ENCODE measurements at regions not wholly inside any gene's neighbourhood (a gene's known extent, or its start where the extent isn't known, plus 50 kb on each side); places are given as distances from the start of the nearest gene placed in this dataset.

- no peak for DNase-seq (ENCODE audit: low read depth in 4 of 6, low spot score in 6 of 6)
- Histone ChIP-seq H3K36me3 (ENCODE audit: control insufficient read depth, insufficient read depth, low read length) (no peaks in the 10 kb centered on the region), H3K9me3 (ENCODE audit: control insufficient read depth, insufficient read depth, low read length) (no peaks in the 10 kb centered on the region), H3K27me3 (ENCODE audit: control insufficient read depth, insufficient read depth, low read length) (no peaks in the 10 kb centered on the region), H3K4me1 (ENCODE audit: control insufficient read depth, insufficient read depth, low read length) (no peaks in the 10 kb centered on the region), H3K4me3 (ENCODE audit: low read depth, low read length) (no peak overlapping the region), H3K27ac (ENCODE audit: low read depth, low read length) (no peak overlapping the region)
- no CpG with 5 or more reads among the region's 1 CpG for WGBS (ENCODE audit: insufficient coverage)
Measured at GRCh38 chr17:13128676-13129075, 110.8 kb upstream of the ELAC2 start.

GRCh38 chr17:13127921-13128602 is 110.2 kb upstream of the ELAC2 start:
- Histone ChIP-seq H3K4me3 (ENCODE audit: low read depth, low read length) (no peak overlapping the region), H3K27me3 (ENCODE audit: control insufficient read depth, insufficient read depth, low read length) (no peaks in the 10 kb centered on the region), H3K9me3 (ENCODE audit: control insufficient read depth, insufficient read depth, low read length) (no peaks in the 10 kb centered on the region), H3K4me1 (ENCODE audit: control insufficient read depth, insufficient read depth, low read length) (no peaks in the 10 kb centered on the region), H3K27ac (ENCODE audit: low read depth, low read length) (no peak overlapping the region), H3K36me3 (ENCODE audit: control insufficient read depth, insufficient read depth, low read length) (no peaks in the 10 kb centered on the region)
- 82% methylated on average over 5 of the region's 8 CpGs for WGBS (ENCODE audit: insufficient coverage)
- no peak for DNase-seq (ENCODE audit: low read depth in 4 of 6, low spot score in 6 of 6)

- Histone ChIP-seq H3K4me3 (ENCODE audit: low read depth, low read length) (no peak overlapping the region), H3K9me3 (ENCODE audit: control insufficient read depth, insufficient read depth, low read length) (no peaks in the 10 kb centered on the region), H3K27ac (ENCODE audit: low read depth, low read length) (no peak overlapping the region), H3K27me3 (ENCODE audit: control insufficient read depth, insufficient read depth, low read length) (no peaks in the 10 kb centered on the region), H3K36me3 (ENCODE audit: control insufficient read depth, insufficient read depth, low read length) (no peaks in the 10 kb centered on the region), H3K4me1 (ENCODE audit: control insufficient read depth, insufficient read depth, low read length) (no peaks in the 10 kb centered on the region)
- DNase-seq (ENCODE audit: low read depth in 4 of 6, low spot score in 6 of 6) = no peak
- 85% methylated on average over 6 of the region's 7 CpGs for WGBS (ENCODE audit: insufficient coverage)
Measured at GRCh38 chr17:13120864-13121263, 103.0 kb upstream of the ELAC2 start.

GRCh38 chr17:13118311-13118710 is 100.5 kb upstream of the ELAC2 start:
- Histone ChIP-seq H3K36me3 (ENCODE audit: control insufficient read depth, insufficient read depth, low read length) (no peaks in the 10 kb centered on the region), H3K27me3 (ENCODE audit: control insufficient read depth, insufficient read depth, low read length) (no peaks in the 10 kb centered on the region), H3K9me3 (ENCODE audit: control insufficient read depth, insufficient read depth, low read length) (no peaks in the 10 kb centered on the region), H3K4me1 (ENCODE audit: control insufficient read depth, insufficient read depth, low read length) (peaks cover 7% of the 10 kb centered on the region), H3K27ac (ENCODE audit: low read depth, low read length) (no peak overlapping the region), H3K4me3 (ENCODE audit: low read depth, low read length) (no peak overlapping the region)
- no peak for DNase-seq (ENCODE audit: low read depth in 4 of 6, low spot score in 6 of 6)

GRCh38 chr17:13117616-13118015 is 99.8 kb upstream of the ELAC2 start:
- Histone ChIP-seq H3K36me3 (ENCODE audit: control insufficient read depth, insufficient read depth, low read length) (no peaks in the 10 kb centered on the region), H3K9me3 (ENCODE audit: control insufficient read depth, insufficient read depth, low read length) (no peaks in the 10 kb centered on the region), H3K27me3 (ENCODE audit: control insufficient read depth, insufficient read depth, low read length) (peaks cover 3% of the 10 kb centered on the region), H3K27ac (ENCODE audit: low read depth, low read length) (no peak overlapping the region), H3K4me1 (ENCODE audit: control insufficient read depth, insufficient read depth, low read length) (peaks cover 7% of the 10 kb centered on the region), H3K4me3 (ENCODE audit: low read depth, low read length) (no peak overlapping the region)
- no peak for DNase-seq (ENCODE audit: low read depth in 4 of 6, low spot score in 6 of 6)

GRCh38 chr17:13114601-13115031 is 96.8 kb upstream of the ELAC2 start:
- Histone ChIP-seq H3K36me3 (ENCODE audit: control insufficient read depth, insufficient read depth, low read length) (no peaks in the 10 kb centered on the region), H3K4me1 (ENCODE audit: control insufficient read depth, insufficient read depth, low read length) (peaks cover 7% of the 10 kb centered on the region), H3K27ac (ENCODE audit: low read depth, low read length) (no peak overlapping the region), H3K4me3 (ENCODE audit: low read depth, low read length) (no peak overlapping the region), H3K9me3 (ENCODE audit: control insufficient read depth, insufficient read depth, low read length) (no peaks in the 10 kb centered on the region), H3K27me3 (ENCODE audit: control insufficient read depth, insufficient read depth, low read length) (peaks cover 3% of the 10 kb centered on the region)
- 8% methylated on average over 16 of the region's 16 CpGs for WGBS (ENCODE audit: insufficient coverage)
- peak; percentile 6 to 85 (median 24) for DNase-seq (ENCODE audit: low read depth in 4 of 6, low spot score in 6 of 6)

GRCh38 chr17:13113821-13114525 is 96.1 kb upstream of the ELAC2 start:
- peaks cover 3% of the 10 kb centered on the region for H3K27me3 ChIP-seq (ENCODE audit: control insufficient read depth, insufficient read depth, low read length)
- H3K36me3 ChIP-seq (ENCODE audit: control insufficient read depth, insufficient read depth, low read length) = no peaks in the 10 kb centered on the region
- H3K4me1 ChIP-seq (ENCODE audit: control insufficient read depth, insufficient read depth, low read length) = peaks cover 7% of the 10 kb centered on the region
- H3K9me3 ChIP-seq (ENCODE audit: control insufficient read depth, insufficient read depth, low read length) = no peaks in the 10 kb centered on the region
- DNase-seq (ENCODE audit: low read depth in 4 of 6, low spot score in 6 of 6) = no peak
- H3K4me3 ChIP-seq (ENCODE audit: low read depth, low read length) = no peak overlapping the region
- H3K27ac ChIP-seq (ENCODE audit: low read depth, low read length) = no peak overlapping the region
- WGBS (ENCODE audit: insufficient coverage) = 72% methylated on average over 14 of the region's 16 CpGs

- H3K27ac ChIP-seq (ENCODE audit: low read depth, low read length) = no peak overlapping the region
- no peaks in the 10 kb centered on the region for H3K36me3 ChIP-seq (ENCODE audit: control insufficient read depth, insufficient read depth, low read length)
- DNase-seq (ENCODE audit: low read depth in 4 of 6, low spot score in 6 of 6) = no peak
Measured at GRCh38 chr17:13107676-13108235, 89.9 kb upstream of the ELAC2 start.

GRCh38 chr17:13106171-13106570 is 88.3 kb upstream of the ELAC2 start:
- no peaks in the 10 kb centered on the region for H3K27me3 ChIP-seq (ENCODE audit: control insufficient read depth, insufficient read depth, low read length)
- DNase-seq (ENCODE audit: low read depth in 4 of 6, low spot score in 6 of 6) = peak in 1 of 6 donors; percentile 18
- 40% methylated on average over 1 of the region's 5 CpGs for WGBS (ENCODE audit: insufficient coverage)

More at GRCh38 chr17:13107676-13108235, 89.9 kb upstream of the ELAC2 start:
- H3K4me1 ChIP-seq (ENCODE audit: control insufficient read depth, insufficient read depth, low read length) = no peaks in the 10 kb centered on the region
- no peaks in the 10 kb centered on the region for H3K9me3 ChIP-seq (ENCODE audit: control insufficient read depth, insufficient read depth, low read length)
- no peak overlapping the region for H3K4me3 ChIP-seq (ENCODE audit: low read depth, low read length)
- WGBS (ENCODE audit: insufficient coverage) = 57% methylated on average over 2 of the region's 12 CpGs
- H3K27me3 ChIP-seq (ENCODE audit: control insufficient read depth, insufficient read depth, low read length) = no peaks in the 10 kb centered on the region

GRCh38 chr17:13104576-13104975 is 86.7 kb upstream of the ELAC2 start:
- no peak for DNase-seq (ENCODE audit: low read depth in 4 of 6, low spot score in 6 of 6)
- Histone ChIP-seq H3K27ac (ENCODE audit: low read depth, low read length) (no peak overlapping the region), H3K4me3 (ENCODE audit: low read depth, low read length) (no peak overlapping the region), H3K27me3 (ENCODE audit: control insufficient read depth, insufficient read depth, low read length) (no peaks in the 10 kb centered on the region), H3K9me3 (ENCODE audit: control insufficient read depth, insufficient read depth, low read length) (no peaks in the 10 kb centered on the region), H3K36me3 (ENCODE audit: control insufficient read depth, insufficient read depth, low read length) (no peaks in the 10 kb centered on the region), H3K4me1 (ENCODE audit: control insufficient read depth, insufficient read depth, low read length) (no peaks in the 10 kb centered on the region)
- WGBS (ENCODE audit: insufficient coverage) = 96% methylated on average over 3 of the region's 3 CpGs

More at GRCh38 chr17:13106171-13106570, 88.3 kb upstream of the ELAC2 start:
- Histone ChIP-seq H3K36me3 (ENCODE audit: control insufficient read depth, insufficient read depth, low read length) (no peaks in the 10 kb centered on the region), H3K27ac (ENCODE audit: low read depth, low read length) (no peak overlapping the region), H3K9me3 (ENCODE audit: control insufficient read depth, insufficient read depth, low read length) (no peaks in the 10 kb centered on the region), H3K4me1 (ENCODE audit: control insufficient read depth, insufficient read depth, low read length) (no peaks in the 10 kb centered on the region), H3K4me3 (ENCODE audit: low read depth, low read length) (no peak overlapping the region)
